ENCODE measurements at regions not wholly inside any gene's neighbourhood (a gene's known extent, or its start where the extent isn't known, plus 50 kb on each side); places are given as distances from the start of the nearest gene placed in this dataset.

DNA sequence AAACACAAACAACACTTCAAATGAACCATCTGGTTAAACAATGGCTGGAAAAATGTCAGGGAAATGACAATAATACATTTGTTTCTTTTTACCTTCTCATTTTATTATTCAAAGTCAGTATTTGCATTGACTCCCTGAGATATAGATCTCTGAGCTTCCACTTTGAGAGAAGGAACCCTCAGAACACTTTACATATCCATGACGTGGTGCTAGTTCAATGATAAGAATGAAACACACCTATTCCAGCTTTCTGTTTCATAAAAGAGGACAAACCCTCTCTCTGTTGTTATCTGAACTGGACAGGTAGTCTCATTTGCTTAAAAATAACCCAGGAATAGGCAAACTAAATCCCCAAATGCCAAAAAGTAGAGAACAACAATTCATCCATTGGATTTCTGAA is 65.3 kb upstream of the CCSER1 start:
- Histone ChIP-seq H3K79me2 (ENCODE audit: control insufficient read depth, insufficient read depth, low read length) (no peaks in the 10 kb centered on the region), H3K9me3 (ENCODE audit: control insufficient read depth, insufficient read depth, low read depth, low read length) (no peaks in the 10 kb centered on the region), H3K36me3 (ENCODE audit: control insufficient read depth, insufficient read depth, low read length) (no peaks in the 10 kb centered on the region), H3K4me1 (ENCODE audit: control insufficient read depth, extremely low read depth, insufficient read depth, low read length) (no peaks in the 10 kb centered on the region), H4K20me1 (ENCODE audit: control insufficient read depth, extremely low read depth, insufficient read depth, low read length) (no peaks in the 10 kb centered on the region), H3K9ac (ENCODE audit: insufficient read depth, low read length) (no peak overlapping the region), H3K27me3 (ENCODE audit: control insufficient read depth, insufficient read depth, low read length) (no peaks in the 10 kb centered on the region), H3K4me2 (ENCODE audit: extremely low read depth, insufficient read depth, low read length) (no peak overlapping the region), H3K4me3 (replicated peaks in 1 of 4; ENCODE audit: control extremely low read depth in 1 of 4, insufficient read depth in 1 of 4, low read depth in 3 of 4, low read length in 4 of 4) (no peak overlapping the region), H3K27ac (ENCODE audit: insufficient read depth, low read length) (no peak overlapping the region), H2AFZ (ENCODE audit: low read length) (no peak overlapping the region)
- TF ChIP-seq, protein P1, sequence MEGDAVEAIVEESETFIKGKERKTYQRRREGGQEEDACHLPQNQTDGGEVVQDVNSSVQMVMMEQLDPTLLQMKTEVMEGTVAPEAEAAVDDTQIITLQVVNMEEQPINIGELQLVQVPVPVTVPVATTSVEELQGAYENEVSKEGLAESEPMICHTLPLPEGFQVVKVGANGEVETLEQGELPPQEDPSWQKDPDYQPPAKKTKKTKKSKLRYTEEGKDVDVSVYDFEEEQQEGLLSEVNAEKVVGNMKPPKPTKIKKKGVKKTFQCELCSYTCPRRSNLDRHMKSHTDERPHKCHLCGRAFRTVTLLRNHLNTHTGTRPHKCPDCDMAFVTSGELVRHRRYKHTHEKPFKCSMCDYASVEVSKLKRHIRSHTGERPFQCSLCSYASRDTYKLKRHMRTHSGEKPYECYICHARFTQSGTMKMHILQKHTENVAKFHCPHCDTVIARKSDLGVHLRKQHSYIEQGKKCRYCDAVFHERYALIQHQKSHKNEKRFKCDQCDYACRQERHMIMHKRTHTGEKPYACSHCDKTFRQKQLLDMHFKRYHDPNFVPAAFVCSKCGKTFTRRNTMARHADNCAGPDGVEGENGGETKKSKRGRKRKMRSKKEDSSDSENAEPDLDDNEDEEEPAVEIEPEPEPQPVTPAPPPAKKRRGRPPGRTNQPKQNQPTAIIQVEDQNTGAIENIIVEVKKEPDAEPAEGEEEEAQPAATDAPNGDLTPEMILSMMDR (conservative IDR thresholded peaks at IDR 0.05 in 1 of 2, IDR thresholded peaks at IDR 0.05 in 1 of 2; ENCODE audit: low read depth in 1 of 2, low read length in 2 of 2): no peak
- TF ChIP-seq EZH2 (IDR thresholded peaks at IDR 0.05; ENCODE audit: low read length, missing control alignments): no peak
- DNase-seq (ENCODE audit: low read depth in 2 of 2): no peak

DNA sequence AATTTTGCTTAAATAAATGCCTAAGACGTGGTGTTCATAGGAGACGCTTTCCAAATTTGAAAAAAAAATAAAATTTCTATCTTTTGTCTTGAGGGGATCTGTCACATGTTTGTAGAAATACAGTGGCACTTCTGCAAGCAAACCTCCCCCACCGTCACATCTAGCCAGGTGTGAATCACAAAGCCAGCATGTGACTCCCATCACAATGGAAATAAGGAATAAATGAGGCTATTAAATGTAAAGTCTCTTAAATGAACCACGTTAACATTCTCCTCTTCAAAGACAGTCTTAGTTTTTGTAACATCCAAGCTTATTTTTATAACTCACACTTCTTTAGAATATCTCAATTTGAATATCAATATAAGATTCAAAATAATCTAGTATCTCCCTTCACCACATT is 63.0 kb upstream of the CCSER1 start:
- Histone ChIP-seq H3K27me3 (ENCODE audit: control insufficient read depth, insufficient read depth, low read length) (no peaks in the 10 kb centered on the region), H3K4me2 (ENCODE audit: extremely low read depth, insufficient read depth, low read length) (no peak overlapping the region), H3K9me3 (ENCODE audit: control insufficient read depth, insufficient read depth, low read depth, low read length) (no peaks in the 10 kb centered on the region), H3K79me2 (ENCODE audit: control insufficient read depth, insufficient read depth, low read length) (no peaks in the 10 kb centered on the region), H2AFZ (ENCODE audit: low read length) (no peak overlapping the region), H3K4me3 (replicated peaks in 1 of 4; ENCODE audit: control extremely low read depth in 1 of 4, insufficient read depth in 1 of 4, low read depth in 3 of 4, low read length in 4 of 4) (no peak overlapping the region), H3K9ac (ENCODE audit: insufficient read depth, low read length) (no peak overlapping the region), H3K36me3 (ENCODE audit: control insufficient read depth, insufficient read depth, low read length) (no peaks in the 10 kb centered on the region), H3K4me1 (ENCODE audit: control insufficient read depth, extremely low read depth, insufficient read depth, low read length) (no peaks in the 10 kb centered on the region), H3K27ac (ENCODE audit: insufficient read depth, low read length) (no peak overlapping the region), H4K20me1 (ENCODE audit: control insufficient read depth, extremely low read depth, insufficient read depth, low read length) (no peaks in the 10 kb centered on the region)
- no peak for DNase-seq (ENCODE audit: low read depth in 2 of 2)
- TF ChIP-seq, protein P1 (conservative IDR thresholded peaks at IDR 0.05 in 1 of 2, IDR thresholded peaks at IDR 0.05 in 1 of 2; ENCODE audit: low read depth in 1 of 2, low read length in 2 of 2): no peak
- no peak for TF ChIP-seq EZH2 (IDR thresholded peaks at IDR 0.05; ENCODE audit: low read length, missing control alignments)

DNA sequence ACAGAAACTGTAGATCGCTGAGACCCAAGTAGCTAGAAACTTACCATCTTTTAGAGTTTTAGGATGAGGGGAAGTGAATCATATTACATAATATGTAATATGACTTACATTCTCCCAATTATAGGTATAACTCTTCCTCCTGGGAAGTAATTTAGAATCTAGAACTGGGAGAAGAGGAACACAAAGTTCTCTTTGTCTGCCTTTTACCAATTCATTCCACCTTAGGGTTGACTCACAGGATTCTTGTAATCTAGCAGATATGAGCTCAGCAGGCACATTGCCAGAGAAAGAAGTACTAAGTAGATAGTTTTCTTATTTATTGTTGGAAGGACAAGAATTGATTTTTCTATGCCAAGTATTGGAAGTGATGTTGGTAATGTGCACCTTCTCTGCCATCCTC is 58.0 kb upstream of the CCSER1 start:
- no peaks in the 10 kb centered on the region for H3K79me2 ChIP-seq (ENCODE audit: control insufficient read depth, insufficient read depth, low read length)
- H3K27me3 ChIP-seq (ENCODE audit: control insufficient read depth, insufficient read depth, low read length): no peaks in the 10 kb centered on the region
- H3K9ac ChIP-seq (ENCODE audit: insufficient read depth, low read length): no peak overlapping the region
- peak in 1 of 2 donors; percentile 40 for DNase-seq (ENCODE audit: low read depth in 2 of 2)
- no peak overlapping the region for H2AFZ ChIP-seq (ENCODE audit: low read length)
- H3K4me3 ChIP-seq (replicated peaks in 1 of 4; ENCODE audit: control extremely low read depth in 1 of 4, insufficient read depth in 1 of 4, low read depth in 3 of 4, low read length in 4 of 4): no peak overlapping the region
- no peak overlapping the region for H3K4me2 ChIP-seq (ENCODE audit: extremely low read depth, insufficient read depth, low read length)
- no peaks in the 10 kb centered on the region for H4K20me1 ChIP-seq (ENCODE audit: control insufficient read depth, extremely low read depth, insufficient read depth, low read length)
- no peaks in the 10 kb centered on the region for H3K9me3 ChIP-seq (ENCODE audit: control insufficient read depth, insufficient read depth, low read depth, low read length)
- no peak overlapping the region for H3K27ac ChIP-seq (ENCODE audit: insufficient read depth, low read length)
- H3K4me1 ChIP-seq (ENCODE audit: control insufficient read depth, extremely low read depth, insufficient read depth, low read length): no peaks in the 10 kb centered on the region
- H3K36me3 ChIP-seq (ENCODE audit: control insufficient read depth, insufficient read depth, low read length): no peaks in the 10 kb centered on the region
- TF ChIP-seq, protein P1 (conservative IDR thresholded peaks at IDR 0.05 in 1 of 2, IDR thresholded peaks at IDR 0.05 in 1 of 2; ENCODE audit: low read depth in 1 of 2, low read length in 2 of 2): no peak
- no peak for TF ChIP-seq EZH2 (IDR thresholded peaks at IDR 0.05; ENCODE audit: low read length, missing control alignments)
